Ovary (tissue), 7 donors: ENCODE measurements at regions not wholly inside any gene's neighbourhood (a gene's known extent, or its start where the extent isn't known, plus 50 kb on each side); places are given as distances from the start of the nearest gene placed in this dataset.
"Not testable (repeated sequence)": the region's sequence is repeated elsewhere in the genome, so short reads cannot be mapped to it uniquely, and the experiment has no call there.

Experiments
- DNase-seq, 5 donors: peaks; one replicate each; pipeline ENCODE4 v3.0.0-alpha.2; 2019 to 2020
- H3K27ac ChIP-seq, 2 donors: fragments of 200-600 bp; one replicate each; pipeline versions ENCODE4 v1.5.1 to v1.8.0; 2019 to 2022
- H3K27me3 ChIP-seq: fragments of 200-600 bp; one replicate; pipeline ENCODE4 v1.8.0; 2022
- H3K36me3 ChIP-seq: fragments of 200-600 bp; sonication (generic); one replicate; pipeline ENCODE4 v1.5.1; 2019
- H3K4me1 ChIP-seq: one replicate; pipeline ENCODE4 v1.8.1; 2013; ENCODE audit warnings: mild to moderate bottlenecking, moderate library complexity; ENCODE audit not compliant: insufficient read depth
- H3K4me3 ChIP-seq: fragments of 200-600 bp; sonication (generic); one replicate; pipeline ENCODE4 v1.5.1; 2017
- H3K9me3 ChIP-seq, 2 donors: fragments of 200-600 bp in 1 of 2; sonication (generic) in 1 of 2; one replicate each; pipeline versions ENCODE4 v1.5.1 to v1.8.1; 2013 to 2019; ENCODE audit warnings: mild to moderate bottlenecking in 1 of 2, moderate library complexity in 1 of 2
- EP300 ChIP-seq: sonication (generic); formaldehyde crosslinking; IDR thresholded peaks from one replicate; pipeline ENCODE4 v1.6.1; 2017; ENCODE audit warnings: antibody characterized with exemption
- POLR2A ChIP-seq: fragments of 450-650 bp; IDR thresholded peaks from one replicate; pipeline ENCODE4 v1.6.1; 2017; ENCODE audit warnings: antibody characterized with exemption, mild to moderate bottlenecking, moderate library complexity
- WGBS, 3 donors: extraction: QIAGEN DNeasy Blood & Tissue Kit in 1 of 3; methylation state at CpG; one replicate each; pipeline versions ENCODE4 v1.1.5 to v1.1.7; 2013 to 2017; 5-methylcytosine and 5-hydroxymethylcytosine counted together
- intact Hi-C, 4 donors: fragments of 100-400 bp; cut with DNase I; formaldehyde crosslinking; loops; one replicate each; pipeline versions ENCODE4 v1.11.0 to v1.15.1; 2022 to 2023
- TF ChIP-seq, protein P1 (sequence below), 3 donors: fragments of 450-650 bp in 2 of 3; fragments of 200-600 bp in 1 of 3; IDR thresholded peaks; one replicate each; pipeline versions ENCODE4 v1.5.1 to v1.8.0; 2016 to 2022; ENCODE audit warnings: antibody characterized with exemption in 3 of 3, mild to moderate bottlenecking in 1 of 3
- donor health status: DM: no; HTN: no; CAD: no; lungs with moderate emphysema.
- donor health status: DM: no; HTN: no; CAD: no.
- donor health status: Bipolar disorder and iron deficiency.
- donor health status: DM: no; HTN: no; CAD: no.
- donor health status: DM: yes; HTN: yes; CAD: no.

- H3K4me3 ChIP-seq: no peak overlapping the region
- H3K9me3 ChIP-seq: no peaks in the 10 kb centered on the region
- no peak for TF ChIP-seq EP300
- TF ChIP-seq, protein P1, sequence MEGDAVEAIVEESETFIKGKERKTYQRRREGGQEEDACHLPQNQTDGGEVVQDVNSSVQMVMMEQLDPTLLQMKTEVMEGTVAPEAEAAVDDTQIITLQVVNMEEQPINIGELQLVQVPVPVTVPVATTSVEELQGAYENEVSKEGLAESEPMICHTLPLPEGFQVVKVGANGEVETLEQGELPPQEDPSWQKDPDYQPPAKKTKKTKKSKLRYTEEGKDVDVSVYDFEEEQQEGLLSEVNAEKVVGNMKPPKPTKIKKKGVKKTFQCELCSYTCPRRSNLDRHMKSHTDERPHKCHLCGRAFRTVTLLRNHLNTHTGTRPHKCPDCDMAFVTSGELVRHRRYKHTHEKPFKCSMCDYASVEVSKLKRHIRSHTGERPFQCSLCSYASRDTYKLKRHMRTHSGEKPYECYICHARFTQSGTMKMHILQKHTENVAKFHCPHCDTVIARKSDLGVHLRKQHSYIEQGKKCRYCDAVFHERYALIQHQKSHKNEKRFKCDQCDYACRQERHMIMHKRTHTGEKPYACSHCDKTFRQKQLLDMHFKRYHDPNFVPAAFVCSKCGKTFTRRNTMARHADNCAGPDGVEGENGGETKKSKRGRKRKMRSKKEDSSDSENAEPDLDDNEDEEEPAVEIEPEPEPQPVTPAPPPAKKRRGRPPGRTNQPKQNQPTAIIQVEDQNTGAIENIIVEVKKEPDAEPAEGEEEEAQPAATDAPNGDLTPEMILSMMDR (IDR thresholded peaks at IDR 0.05): no peak
- no peak for TF ChIP-seq POLR2A
- WGBS, 3 donors: 75 to 85% (median 85%) methylated on average over 1 of the region's 1 CpG
- intact Hi-C loops: no loop called here
- no peak overlapping the region for H3K27ac ChIP-seq
- H3K4me1 ChIP-seq: no peaks in the 10 kb centered on the region
- no peaks in the 10 kb centered on the region for H3K27me3 ChIP-seq
- no peak for DNase-seq
- H3K36me3 ChIP-seq: no peaks in the 10 kb centered on the region
Observed at GRCh38 chr11:16577490-16577889, 161.0 kb upstream of the C11orf58 start.

DNA sequence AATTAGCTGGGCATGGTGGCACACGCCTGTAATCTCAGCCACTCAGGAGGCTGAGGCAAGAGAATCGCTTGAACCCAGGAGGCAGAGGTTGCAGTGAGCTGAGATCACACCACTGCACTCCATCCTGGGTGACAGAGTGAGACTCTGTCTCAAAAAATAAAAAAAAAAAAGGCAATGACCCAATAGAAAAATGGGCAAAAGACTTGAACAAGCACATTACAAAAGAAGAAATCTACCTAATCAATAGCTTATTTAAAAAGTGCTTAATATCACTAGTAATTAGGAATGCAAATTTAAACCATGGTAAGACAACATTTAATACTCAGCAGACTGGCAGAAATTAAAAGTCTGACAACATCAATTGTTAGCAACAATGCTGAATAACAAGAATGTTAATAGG, 163.6 kb upstream of the C11orf58 start:
- H3K27me3 ChIP-seq, DNase-seq, H3K4me1 ChIP-seq, H3K4me3 ChIP-seq, H3K27ac ChIP-seq, H3K36me3 ChIP-seq, intact Hi-C loops, H3K9me3 ChIP-seq: not testable (repeated sequence)
- WGBS, 3 donors: 90 to 93% (median 91%) methylated on average over 2 of the region's 2 CpGs

DNA sequence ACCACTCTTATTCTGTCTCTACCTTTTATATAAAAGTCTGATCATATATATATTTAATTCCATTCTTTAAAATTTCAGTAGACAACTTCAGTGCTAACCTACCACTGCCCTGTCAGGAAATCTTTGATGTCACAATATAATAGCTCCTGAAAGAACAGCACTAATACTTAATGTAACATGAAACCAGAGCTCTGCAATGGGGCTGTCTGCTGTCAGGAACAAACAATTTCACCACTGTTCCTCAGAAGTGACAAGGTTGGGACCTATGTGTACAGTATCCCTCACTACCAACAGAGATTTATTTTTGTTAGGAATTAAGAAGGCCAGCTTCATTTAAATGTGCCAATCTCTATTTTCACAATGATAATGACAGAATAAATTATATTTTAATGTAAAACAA, 165.5 kb upstream of the C11orf58 start:
- TF ChIP-seq, protein P1 (IDR thresholded peaks at IDR 0.05): no peak
- TF ChIP-seq EP300 (no peak), POLR2A (no peak)
- H3K4me1 ChIP-seq: no peaks in the 10 kb centered on the region

GRCh38 chr11:16561150-16561549, 177.3 kb upstream of the C11orf58 start:
- Histone ChIP-seq H3K36me3 (no peaks in the 10 kb centered on the region), H3K4me3 (no peak overlapping the region), H3K9me3 (no peaks in the 10 kb centered on the region), H3K27ac (no peak overlapping the region), H3K4me1 (no peaks in the 10 kb centered on the region), H3K27me3 (no peaks in the 10 kb centered on the region)
- no peak for DNase-seq
- intact Hi-C loops: no loop called here
- TF ChIP-seq EP300: no peak
- no peak for TF ChIP-seq POLR2A
- TF ChIP-seq, protein P1 (IDR thresholded peaks at IDR 0.05): no peak

More for the DNA sequence above, 165.5 kb upstream of the C11orf58 start:
- Histone ChIP-seq H3K9me3 (no peaks in the 10 kb centered on the region), H3K4me3 (no peak overlapping the region), H3K27ac (no peak overlapping the region), H3K36me3 (no peaks in the 10 kb centered on the region), H3K27me3 (no peaks in the 10 kb centered on the region)
- DNase-seq: no peak
- intact Hi-C loops: no loop called here

DNA sequence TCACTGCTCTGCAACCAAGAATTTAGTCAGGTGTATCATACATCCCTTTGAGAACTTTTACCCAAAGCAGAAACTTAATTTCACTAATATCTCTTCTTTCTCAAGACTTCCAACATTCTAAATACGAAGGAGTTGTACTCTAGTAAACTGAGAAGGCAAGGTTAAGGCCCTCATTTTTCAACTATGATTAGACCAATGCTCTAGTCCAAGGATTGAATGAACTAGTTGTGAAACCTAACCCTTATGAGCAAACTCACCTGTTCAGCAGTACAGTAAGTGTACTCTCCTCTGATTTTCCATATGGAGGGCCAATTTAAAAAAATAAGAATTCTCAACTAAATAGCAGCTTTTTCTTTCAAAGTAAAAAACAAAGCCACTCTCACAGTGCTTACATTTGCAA, 180.0 kb upstream of the C11orf58 start:
- H3K4me3 ChIP-seq: no peak overlapping the region
- no peak for DNase-seq
- H3K27me3 ChIP-seq: no peaks in the 10 kb centered on the region
- intact Hi-C loops: no loop called here
- H3K9me3 ChIP-seq: no peaks in the 10 kb centered on the region
- H3K36me3 ChIP-seq: no peaks in the 10 kb centered on the region
- no peak overlapping the region for H3K27ac ChIP-seq
- WGBS, 3 donors: 57 to 79% (median 70%) methylated on average over 1 of the region's 1 CpG
- H3K4me1 ChIP-seq: no peaks in the 10 kb centered on the region
- TF ChIP-seq, protein P1 (IDR thresholded peaks at IDR 0.05): no peak
- no peak for TF ChIP-seq POLR2A
